ENCODE measurements at regions not wholly inside any gene's neighbourhood (a gene's known extent, or its start where the extent isn't known, plus 50 kb on each side); places are given as distances from the start of the nearest gene placed in this dataset.

- DNase-seq, result no peak
Observed at GRCh38 chr16:35258381-35258780, 1799.0 kb downstream of the TP53TG3F start.

DNA sequence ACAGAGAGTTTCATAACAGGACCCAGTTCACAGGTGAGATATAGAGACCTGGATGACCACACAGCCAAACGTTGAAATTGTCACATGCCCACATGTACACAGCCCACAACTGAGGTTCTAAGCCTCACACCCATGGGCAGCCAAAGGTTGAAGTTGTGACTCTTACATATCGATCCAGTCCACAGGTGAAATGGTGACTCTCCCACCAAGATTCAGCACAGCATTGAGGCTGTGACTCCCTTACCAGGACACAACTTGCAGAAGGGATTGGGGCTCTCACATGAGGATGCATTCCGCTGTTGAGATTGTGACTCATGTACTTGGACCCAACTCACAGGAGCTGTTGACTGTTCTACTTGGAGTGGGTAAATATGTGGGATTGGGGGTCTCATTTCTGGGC lies 1836.4 kb downstream of the TP53TG3F start:
- no peak for DNase-seq

- DNase-seq, result no peak
Observed at GRCh38 chr16:35296962-35297653, 1837.7 kb downstream of the TP53TG3F start.

DNA sequence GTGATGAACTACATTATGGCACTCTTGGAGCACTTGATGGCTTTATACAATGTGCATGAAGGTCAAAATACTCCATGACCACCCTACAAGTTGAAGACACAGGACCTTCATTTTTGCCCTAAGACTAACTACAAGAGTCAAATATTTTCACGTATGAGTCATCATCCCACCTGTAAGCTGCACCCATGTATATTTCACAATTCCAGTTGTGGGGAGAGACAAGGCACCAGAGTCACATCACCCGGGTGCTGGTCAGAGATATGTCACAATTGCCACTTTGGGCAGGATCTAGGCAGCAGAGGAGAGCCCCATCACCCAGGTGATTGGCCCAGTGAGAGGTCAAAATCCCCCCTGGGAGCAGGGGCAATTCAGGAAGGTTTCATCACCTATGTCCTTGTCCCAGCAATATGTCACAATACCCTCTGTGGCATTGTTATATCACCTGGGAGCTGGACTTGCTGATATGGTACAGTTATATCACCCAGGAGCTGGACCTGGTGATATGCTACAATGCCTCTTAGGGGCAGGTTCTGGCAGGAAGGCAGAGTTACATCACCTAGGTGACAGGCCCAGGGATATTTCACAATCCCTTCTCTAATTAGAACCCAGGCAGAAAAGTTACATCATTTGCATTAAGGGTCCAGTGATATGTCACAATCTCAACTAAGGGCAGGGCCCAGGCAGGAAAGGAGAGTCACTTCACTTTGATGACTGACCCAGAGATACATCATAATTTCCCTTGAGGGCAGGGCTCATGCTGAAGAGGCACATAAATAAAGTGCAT lies 1839.2 kb downstream of the TP53TG3F start:
- no peak for DNase-seq

- DNase-seq, result no peak
Observed at GRCh38 chr16:35302859-35303258, 1843.4 kb downstream of the TP53TG3F start.

DNA sequence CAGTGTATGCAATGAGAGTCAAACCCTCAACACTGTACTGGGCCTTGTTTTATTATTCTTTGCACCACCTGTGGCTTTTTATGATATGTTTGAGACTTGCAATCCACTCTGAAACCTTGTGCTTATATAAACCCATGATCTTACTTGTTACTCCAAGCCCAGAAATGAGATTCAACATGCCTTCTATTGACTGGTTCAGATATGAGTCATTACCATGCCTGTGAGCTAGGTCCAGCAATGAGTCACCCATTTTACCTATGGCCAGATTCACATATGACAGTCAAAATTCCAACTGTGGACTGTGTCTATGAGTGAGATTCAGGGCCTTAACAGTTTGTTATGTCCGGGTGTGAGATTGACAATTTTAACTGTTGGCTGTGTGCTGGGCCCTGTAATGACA lies 1846.1 kb downstream of the TP53TG3F start:
- DNase-seq, result no peak

DNA sequence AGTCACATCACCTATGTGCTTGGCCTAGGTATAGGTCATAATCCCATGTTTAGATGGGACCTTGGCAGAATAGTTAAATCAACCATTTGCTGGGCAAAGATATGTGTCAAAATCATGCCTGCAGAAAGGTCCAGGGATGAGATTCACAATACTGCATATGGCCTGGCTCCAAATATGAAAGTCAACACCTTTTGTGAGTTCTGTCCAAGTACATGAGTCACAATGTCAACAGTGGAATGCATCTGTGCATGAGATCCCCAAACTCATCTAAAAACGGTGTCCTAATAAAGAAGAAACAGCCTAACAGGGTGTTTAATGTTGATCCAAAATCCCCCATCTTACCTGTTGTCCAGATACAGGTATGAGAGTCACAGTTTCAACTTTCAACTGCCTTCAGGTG lies 1847.5 kb downstream of the TP53TG3F start:
- DNase-seq, result no peak

- DNase-seq, result no peak
Observed at GRCh38 chr16:35308674-35309073, 1849.3 kb downstream of the TP53TG3F start.

DNA sequence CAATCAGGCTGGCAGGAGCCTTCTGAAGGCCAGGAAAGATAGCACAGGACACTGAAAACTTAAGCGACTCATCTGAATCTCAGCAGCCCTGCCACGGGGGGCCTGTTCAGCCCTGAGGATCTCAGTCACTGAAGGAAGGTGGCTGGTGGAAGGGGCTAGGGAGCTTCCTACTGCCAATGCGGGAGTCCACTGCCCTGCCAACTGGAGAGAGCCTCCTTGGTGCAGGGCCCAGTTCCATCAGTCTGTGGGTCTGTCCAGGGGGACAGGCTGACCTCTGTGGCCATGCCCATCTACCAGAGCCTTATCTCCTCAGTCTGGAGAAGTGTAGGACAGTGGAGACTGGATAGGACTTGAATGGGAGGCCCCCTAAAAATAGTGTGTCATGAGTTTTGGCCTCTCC lies 1851.6 kb downstream of the TP53TG3F start:
- no peak for DNase-seq

GRCh38 chr16:35311475-35311874 lies 1852.1 kb downstream of the TP53TG3F start:
- no peak for DNase-seq

DNA sequence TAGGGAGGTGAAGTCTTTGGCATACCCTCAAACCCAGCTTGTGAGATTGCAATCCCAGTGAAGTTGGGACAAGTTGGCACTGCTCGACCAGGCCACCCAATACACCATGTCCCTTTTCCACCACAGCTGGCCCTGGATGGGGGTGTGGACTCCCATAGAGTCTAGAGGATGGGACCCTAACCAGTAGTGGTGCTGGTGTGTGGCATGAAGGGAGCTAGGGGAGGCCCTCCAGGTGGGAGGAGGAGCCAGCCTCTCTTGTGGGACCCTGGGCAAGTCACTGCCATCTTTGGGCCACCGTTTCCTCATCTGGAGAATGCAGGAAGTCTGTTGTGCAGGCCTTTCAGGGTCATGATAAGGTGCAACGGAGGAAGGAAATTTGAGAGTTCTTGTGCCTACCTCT lies 1854.9 kb downstream of the TP53TG3F start:
- DNase-seq, result no peak

DNA sequence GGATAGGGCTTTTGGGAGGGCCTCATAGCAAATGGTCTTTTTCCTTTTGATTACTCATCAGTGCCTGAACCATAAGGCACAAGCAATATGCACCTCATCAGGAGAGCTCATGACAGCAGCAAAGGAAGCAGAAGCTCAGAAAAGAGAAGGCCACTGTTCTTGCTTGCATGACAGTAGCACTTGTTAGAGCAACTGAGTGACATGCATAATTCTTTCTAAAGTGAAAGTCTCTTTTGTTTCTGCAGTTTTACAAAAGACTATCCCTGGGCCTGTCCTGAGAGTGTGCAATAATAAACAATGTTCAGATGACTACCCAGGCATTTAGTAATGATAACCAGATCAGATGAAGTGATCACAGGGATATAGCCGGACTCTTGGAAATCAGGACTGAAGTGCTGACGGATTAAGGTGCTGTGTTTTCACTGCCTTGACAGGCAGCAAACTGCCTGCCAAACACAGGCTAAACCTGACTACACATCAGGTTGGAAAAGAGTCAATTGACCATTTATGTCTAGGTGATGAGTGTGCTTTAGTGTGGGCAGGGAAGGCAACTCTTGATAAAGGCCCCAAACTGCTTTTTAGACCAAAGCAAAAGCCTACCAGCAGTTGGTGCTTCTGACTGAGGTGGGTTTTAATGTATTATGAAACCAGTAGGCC lies 1860.3 kb downstream of the TP53TG3F start:
- DNase-seq, result no peak

DNA sequence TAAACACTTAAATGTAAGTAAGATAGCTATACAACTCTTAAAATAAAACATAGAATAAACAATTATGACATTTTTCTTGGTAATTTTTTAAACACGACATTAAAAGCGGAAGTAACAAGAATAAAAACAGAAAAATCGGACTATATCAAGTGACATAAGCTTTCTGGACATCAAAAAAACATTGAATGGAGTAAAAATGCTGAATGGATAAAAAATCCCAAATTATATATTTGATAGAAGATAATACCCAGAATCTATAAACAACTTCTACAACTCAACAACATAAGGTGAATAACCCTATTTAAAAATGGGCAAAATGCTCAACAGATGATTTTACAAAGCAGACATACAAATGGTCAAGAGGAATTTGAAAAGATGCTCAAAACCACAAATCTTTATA lies 1866.5 kb downstream of the TP53TG3F start:
- no peak for DNase-seq

DNA sequence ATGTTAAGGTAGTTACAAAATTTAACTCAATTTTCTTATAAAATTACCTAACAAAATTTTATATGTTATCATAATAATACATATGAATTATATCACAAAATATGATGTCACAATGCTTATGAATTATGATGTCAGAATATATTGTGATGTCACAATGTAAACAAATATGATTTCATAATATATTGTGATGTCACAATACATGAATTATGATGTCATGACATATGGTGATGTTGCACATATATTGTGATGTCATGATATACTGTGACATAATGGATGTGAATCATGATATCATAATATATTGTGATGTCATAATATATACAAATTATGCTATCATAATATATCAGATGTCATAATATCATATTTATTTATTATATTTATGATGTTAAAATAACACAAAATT lies 1879.9 kb downstream of the TP53TG3F start:
- DNase-seq, result no peak

GRCh38 chr16:35342012-35342411 lies 1882.6 kb downstream of the TP53TG3F start:
- DNase-seq, result no peak

DNA sequence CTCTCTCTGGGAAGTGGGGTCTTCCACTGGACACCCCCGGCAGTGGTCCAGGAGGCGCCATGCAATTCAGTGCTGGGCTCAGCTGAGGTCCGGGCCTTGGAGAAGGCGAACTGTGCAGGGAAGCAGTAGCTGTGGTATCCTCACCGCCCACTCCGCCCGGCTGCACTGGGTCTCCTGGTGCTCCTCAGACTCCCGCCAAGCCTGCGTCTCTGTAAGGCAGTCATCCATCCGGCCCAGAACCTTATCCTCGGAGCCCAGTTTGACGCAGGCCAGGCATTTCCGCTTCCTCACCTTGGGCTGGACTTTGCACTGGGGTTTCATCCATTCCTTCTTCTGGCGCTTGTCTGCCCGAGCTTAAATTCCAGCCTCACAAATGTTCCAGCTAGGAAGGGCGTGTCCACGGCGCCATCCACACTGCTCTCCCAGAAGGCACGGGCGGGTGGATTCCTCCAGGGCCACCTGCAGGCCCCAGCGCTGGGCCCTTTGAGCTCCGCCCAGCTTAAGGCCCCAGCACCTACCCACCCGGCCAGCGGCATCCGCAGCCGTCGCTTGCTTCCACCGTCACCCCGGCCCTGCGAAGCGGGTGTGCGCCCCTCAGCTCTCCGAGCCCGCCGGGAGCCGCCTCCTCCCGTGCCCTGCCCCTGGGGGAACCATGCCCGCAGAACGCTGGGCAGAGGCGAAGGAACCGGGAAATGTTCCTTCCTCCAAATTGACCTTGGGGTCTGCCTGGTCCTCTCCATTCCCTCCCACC lies 1884.8 kb downstream of the TP53TG3F start:
- DNase-seq, result no peak

DNA sequence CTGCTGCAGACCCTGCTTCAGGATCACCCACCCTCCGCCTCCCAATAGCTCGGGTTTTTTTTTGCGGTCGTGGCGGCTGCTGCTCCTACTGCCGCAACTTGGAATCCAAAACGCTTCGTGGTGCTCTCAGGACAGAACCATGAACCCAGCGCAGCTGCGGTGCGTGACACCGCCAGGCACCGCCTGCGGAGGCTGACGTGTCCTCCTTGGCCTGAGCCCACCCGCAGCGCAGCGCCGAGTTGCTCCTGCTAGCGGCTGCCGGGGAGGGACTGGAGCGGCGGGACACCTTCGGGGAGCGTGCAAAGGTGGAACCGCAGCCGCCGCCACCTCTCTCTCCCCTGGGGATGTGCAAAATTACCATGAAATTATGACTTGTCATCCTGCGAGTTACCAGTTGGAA lies 1893.0 kb downstream of the TP53TG3F start:
- DNase-seq, result no peak

GRCh38 chr16:35363510-35363909 lies 1904.1 kb downstream of the TP53TG3F start:
- no peak for DNase-seq

DNA sequence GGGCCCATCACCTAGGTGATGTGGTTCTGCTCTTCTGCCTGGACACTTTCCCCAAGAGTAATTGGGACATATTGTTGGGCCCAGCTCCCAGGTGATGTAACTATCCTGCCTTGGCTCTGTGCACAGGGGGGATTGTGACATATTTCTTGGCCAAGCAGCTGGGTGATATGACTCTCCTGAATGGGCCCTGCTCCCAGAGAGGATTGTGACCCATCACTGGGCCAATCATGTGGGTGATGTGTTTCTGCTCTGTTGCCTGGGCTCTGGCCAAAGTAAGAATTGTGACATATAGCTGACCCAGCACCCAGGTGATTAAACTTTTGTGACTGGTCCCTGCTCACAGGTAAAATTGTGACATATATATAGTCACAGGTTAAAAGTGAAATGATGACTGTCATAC lies 1904.9 kb downstream of the TP53TG3F start:
- no peak for DNase-seq

GRCh38 chr16:35365675-35366074 lies 1906.3 kb downstream of the TP53TG3F start:
- no peak for DNase-seq

DNA sequence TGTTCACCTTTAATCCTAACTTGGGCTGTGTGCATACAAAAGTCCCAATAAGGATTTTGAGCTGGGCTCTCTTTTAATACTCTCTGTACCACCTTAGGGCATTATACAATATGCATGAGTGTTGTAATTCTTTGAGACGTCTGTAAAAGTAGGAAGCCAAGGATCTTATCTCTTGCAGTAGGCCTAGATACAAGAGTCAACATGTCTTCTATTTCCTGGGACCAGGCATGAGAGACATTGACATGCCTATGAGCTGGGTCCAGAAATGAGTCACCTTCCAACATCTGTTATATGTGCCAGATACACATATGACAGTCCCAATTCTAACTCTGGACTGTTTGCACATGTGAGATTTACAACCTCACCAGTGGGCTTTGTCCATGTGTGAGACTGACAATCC lies 1911.2 kb downstream of the TP53TG3F start:
- no peak for DNase-seq

DNA sequence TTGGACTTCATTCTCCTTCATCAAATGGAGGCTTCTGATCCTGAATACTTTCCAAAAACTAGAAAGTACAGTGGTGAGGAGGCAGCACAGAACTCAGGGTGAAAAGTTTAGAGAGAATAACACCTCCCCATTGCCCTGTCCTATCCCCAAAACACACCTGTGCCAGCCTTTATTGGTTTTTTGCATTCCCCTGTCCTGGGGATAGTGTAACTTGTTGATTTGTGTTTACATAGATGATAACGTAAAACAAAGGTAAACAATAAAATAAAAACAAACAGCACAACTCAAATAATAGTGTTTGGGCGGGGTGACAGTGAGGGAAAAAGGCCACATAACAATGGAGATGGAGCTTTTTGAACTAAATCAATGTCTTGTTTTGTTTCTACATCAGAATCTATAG lies 1917.7 kb downstream of the TP53TG3F start:
- DNase-seq, result no peak

Data from muscle of back (tissue), 3 donors.